Cardiac fibroblast (primary cell): ENCODE measurements at regions not wholly inside any gene's neighbourhood (a gene's known extent, or its start where the extent isn't known, plus 50 kb on each side); places are given as distances from the start of the nearest gene placed in this dataset.
A peak's percentile ranks its signal among the peaks of the same experiment; 100 is the strongest.

Experiments
- DNase-seq, 2 donors: peaks; one replicate each; pipeline versions ENCODE4 v3.0.0 to v3.0.0-alpha.2; 2010; ENCODE audit warnings: low read depth in 2 of 2
- H3K4me3 ChIP-seq, 2 donors: replicated peaks in 1 of 2; 1 replicate in 1 of 2; 2 replicates in 1 of 2; pipeline ENCODE4 v1.5.1; 2011; ENCODE audit warnings: low read depth in 2 of 2, low read length in 2 of 2, mild to moderate bottlenecking in 2 of 2, moderate library complexity in 1 of 2
- CTCF ChIP-seq: IDR thresholded peaks from one replicate; pipeline ENCODE4 v1.5.1; 2011; ENCODE audit warnings: low read depth, mild to moderate bottlenecking, low read length, inconsistent platforms

DNA sequence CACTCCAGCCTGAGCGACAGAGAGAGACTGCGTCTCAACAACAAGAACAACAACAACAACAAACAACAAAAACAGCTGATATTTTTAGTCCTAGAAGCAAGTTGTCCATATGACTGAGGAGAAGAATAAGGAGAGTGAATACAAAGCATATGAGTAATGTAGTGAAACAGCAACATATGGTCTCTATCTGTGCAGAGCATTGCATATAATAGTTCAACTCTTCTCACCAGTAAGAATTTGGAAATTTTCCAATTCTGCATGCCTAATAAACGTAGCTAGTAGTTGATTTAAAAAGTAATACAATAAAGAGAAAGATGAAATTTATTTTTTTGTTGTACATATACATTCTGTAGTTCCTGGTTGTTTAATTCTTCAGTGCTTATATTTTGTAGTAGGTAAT lies 129.7 kb upstream of the FAM83B start:
- no peak overlapping the region for H3K4me3 ChIP-seq
- peak in 1 of 2 donors; percentile 12 for DNase-seq
- TF ChIP-seq CTCF: no peak

GRCh38 chr6:54717849-54718455 lies 128.6 kb upstream of the FAM83B start:
- peak; percentile 88 for TF ChIP-seq CTCF
- H3K4me3 ChIP-seq: no peak overlapping the region
- peak; percentile 61 for DNase-seq

DNA sequence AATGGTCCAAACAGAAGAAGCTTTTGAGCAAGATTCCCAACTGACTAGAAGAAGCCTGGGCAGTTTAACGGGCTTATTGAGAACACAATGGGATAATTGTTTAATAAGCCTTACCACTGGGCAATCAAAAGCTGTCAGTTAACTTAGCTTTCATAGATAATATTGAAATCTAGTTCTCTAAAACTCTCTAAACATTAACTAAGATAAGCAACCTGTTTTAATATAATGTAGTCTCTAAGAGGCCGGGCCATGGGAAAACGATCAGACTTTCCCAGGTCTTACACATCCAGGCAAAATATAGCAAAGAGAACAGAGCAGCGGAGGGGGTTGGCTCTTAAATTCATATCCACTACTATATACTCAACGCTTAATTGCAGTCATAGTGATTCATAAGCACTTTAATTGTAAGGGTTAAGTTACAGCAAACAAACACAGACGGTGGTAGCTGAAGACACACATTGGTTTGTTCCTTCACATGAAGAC lies 128.0 kb upstream of the FAM83B start:
- no peak for TF ChIP-seq CTCF
- no peak overlapping the region for H3K4me3 ChIP-seq
- no peak for DNase-seq

DNA sequence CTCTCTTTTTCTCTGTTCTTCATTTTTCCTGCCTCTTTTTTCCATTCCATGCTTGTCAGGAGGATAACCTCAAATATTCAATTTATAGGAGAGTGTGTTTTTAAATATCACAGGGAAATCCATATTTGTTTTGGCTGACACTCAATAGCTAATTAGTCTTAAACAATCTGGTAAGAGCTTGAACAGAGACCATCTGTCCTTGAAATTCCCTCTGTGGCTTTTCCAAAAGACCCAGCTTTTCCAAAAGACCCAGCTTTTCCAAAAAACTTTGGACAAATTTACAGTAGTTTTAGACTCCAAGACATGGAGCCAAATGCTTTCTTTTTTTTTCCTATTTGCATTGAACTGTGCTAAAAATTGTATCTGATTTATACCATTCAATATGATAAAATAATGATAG lies 127.4 kb upstream of the FAM83B start:
- DNase-seq: no peak
- H3K4me3 ChIP-seq: no peak overlapping the region
- TF ChIP-seq CTCF: no peak

DNA sequence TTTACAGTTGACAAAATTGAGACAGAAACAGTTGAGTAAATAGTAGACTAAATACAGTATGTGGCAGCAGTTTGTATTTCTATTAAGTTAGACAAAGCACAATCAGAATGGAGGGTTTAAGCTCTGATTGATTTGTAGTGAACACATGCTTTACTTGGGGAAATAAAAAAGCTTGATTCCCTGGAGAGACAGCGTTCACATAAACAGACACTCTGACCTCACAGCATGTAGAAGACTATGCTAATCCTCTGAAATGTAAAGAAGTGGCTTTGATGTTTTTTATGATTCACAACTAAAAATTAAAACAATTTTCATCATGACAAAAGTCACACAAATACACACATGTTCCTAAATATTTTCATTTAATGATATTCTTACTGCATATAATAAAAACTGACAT lies 126.9 kb upstream of the FAM83B start:
- no peak for DNase-seq
- no peak for TF ChIP-seq CTCF
- H3K4me3 ChIP-seq: no peak overlapping the region

- TF ChIP-seq CTCF: no peak
- no peak overlapping the region for H3K4me3 ChIP-seq
- peak in 1 of 2 donors; percentile 14 for DNase-seq
Observed at GRCh38 chr6:54722328-54722727, 124.2 kb upstream of the FAM83B start.

GRCh38 chr6:54729716-54730115 lies 116.9 kb upstream of the FAM83B start:
- no peak for DNase-seq
- no peak overlapping the region for H3K4me3 ChIP-seq
- TF ChIP-seq CTCF: no peak
